GM12873 (cell line): ENCODE measurements at regions not wholly inside any gene's neighbourhood (a gene's known extent, or its start where the extent isn't known, plus 50 kb on each side); places are given as distances from the start of the nearest gene placed in this dataset.

ENCODE experiments used
- TF ChIP-seq, protein P1 (sequence below): IDR thresholded peaks from 2 replicates; pipeline ENCODE4 v1.5.1; 2012; ENCODE audit warnings: low read depth, mild to moderate bottlenecking, moderate library complexity, low read length, control low read depth; ENCODE audit not compliant: insufficient read depth; ENCODE audit errors: missing control alignments

DNA sequence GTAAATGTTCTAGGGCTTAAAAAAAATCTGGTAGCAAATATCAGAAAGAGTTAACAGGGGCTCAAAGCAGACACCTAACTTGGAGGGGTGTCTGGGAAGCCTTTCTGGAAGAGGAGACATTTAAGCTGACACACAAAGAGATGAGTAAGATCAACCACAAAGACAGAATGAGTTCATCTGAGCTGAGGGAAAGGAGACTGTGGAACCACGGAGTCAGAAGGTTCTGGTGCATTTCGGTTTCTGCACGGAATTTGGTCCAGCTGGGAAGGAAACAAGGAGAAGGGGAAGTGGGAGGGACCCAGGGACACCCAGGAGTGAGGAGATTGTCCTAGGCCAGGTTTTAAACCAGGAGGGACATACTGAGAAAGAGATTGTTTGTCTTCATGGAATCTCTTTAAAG lies 161.1 kb downstream of the PHETA1 start:
- TF ChIP-seq, protein P1, sequence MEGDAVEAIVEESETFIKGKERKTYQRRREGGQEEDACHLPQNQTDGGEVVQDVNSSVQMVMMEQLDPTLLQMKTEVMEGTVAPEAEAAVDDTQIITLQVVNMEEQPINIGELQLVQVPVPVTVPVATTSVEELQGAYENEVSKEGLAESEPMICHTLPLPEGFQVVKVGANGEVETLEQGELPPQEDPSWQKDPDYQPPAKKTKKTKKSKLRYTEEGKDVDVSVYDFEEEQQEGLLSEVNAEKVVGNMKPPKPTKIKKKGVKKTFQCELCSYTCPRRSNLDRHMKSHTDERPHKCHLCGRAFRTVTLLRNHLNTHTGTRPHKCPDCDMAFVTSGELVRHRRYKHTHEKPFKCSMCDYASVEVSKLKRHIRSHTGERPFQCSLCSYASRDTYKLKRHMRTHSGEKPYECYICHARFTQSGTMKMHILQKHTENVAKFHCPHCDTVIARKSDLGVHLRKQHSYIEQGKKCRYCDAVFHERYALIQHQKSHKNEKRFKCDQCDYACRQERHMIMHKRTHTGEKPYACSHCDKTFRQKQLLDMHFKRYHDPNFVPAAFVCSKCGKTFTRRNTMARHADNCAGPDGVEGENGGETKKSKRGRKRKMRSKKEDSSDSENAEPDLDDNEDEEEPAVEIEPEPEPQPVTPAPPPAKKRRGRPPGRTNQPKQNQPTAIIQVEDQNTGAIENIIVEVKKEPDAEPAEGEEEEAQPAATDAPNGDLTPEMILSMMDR = no peak

DNA sequence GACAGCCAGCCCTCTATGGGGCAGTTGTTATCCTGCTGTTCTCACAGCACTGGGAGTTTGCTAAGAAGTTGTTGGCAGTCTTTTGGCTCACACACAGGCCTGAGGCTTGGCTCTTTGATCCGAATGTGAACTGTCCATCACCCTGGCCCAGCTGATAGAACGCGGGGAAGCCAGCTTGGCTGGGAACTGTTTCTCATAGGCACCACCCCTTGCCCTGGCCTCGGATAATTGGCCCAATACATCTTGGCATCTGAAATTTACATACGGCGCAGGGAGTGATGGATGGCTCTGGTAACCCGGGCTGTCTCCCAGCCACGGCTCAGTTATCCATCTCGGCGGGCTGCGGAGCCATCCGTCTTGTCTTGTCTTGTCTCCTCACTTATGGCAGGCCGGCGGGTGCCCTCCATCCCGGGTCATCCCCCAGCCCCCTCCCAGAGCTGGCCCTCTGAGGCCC lies 164.1 kb downstream of the PHETA1 start:
- TF ChIP-seq, protein P1 = no peak

DNA sequence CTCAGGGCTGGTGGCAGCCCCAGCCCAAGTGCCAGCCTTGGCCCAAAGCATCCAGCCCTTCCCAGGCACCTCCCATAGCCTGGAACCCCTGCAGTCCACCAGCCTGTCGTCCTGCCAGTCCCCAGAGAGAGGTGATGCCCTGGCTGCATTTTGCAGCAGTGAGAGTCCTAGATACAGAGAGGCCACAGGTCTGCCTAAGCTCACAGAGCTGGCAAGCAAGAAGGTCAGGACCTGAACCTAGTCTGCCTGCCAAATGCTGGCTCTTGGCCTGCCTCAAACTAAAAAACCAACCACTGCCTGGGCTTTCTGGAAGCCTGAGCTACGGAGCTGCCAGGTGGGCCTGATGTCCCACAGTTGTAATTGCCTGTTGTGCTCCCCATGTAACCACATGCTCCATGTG lies 164.9 kb downstream of the PHETA1 start:
- TF ChIP-seq, protein P1 = no peak

DNA sequence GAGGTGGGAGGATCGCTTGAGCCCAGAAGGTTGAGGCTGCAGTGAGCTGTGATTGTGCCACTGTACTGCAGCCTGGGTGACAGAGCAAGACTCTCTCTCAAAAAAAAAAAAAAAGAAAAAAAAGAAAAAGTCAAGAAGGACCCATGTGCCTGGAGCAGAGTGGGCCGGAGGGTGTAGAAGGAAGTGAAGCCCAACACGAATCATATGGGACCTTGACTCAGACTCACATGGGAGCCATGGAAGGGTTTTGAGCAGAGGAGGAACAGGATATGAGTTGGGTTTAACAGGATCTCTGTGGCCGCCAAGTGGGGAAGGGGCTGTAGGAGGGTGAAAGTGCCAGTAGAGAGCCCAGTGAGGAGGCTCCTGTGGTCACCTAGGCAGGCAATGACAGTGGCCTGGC lies 165.4 kb downstream of the PHETA1 start:
- TF ChIP-seq, protein P1 = no peak

DNA sequence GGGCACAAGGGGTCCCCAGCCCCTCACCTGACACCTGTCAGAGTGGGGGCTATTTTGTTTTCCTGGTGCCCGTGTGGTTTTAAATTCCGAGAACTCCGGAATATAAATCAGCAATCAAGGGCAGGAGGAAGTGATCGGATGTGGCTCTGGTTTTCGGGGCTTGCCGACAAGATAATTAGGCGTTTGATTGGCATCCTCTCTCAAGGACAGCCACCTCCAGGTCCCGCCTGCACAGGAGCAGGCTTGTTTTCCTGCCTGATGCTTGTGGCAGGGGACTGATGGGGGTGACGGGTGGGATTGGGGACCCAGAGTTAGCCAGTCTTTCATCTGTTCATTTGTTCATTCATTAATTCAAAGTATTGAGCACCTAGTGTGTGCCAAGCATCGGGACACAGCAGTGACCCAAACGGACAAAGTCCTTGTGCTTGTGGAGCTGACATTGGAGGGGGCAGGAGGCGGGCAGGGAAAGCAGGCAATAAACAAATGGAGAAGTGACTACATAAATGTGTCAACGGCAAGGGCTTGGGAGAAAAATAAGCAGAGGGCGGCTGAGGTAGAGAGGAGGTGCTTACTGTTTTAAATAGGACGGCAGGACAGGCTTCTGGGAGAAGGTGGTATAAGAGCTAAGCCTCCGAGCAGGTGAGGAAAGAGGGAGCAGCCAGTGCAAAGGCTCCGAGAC lies 166.5 kb downstream of the PHETA1 start:
- TF ChIP-seq, protein P1 = no peak

DNA sequence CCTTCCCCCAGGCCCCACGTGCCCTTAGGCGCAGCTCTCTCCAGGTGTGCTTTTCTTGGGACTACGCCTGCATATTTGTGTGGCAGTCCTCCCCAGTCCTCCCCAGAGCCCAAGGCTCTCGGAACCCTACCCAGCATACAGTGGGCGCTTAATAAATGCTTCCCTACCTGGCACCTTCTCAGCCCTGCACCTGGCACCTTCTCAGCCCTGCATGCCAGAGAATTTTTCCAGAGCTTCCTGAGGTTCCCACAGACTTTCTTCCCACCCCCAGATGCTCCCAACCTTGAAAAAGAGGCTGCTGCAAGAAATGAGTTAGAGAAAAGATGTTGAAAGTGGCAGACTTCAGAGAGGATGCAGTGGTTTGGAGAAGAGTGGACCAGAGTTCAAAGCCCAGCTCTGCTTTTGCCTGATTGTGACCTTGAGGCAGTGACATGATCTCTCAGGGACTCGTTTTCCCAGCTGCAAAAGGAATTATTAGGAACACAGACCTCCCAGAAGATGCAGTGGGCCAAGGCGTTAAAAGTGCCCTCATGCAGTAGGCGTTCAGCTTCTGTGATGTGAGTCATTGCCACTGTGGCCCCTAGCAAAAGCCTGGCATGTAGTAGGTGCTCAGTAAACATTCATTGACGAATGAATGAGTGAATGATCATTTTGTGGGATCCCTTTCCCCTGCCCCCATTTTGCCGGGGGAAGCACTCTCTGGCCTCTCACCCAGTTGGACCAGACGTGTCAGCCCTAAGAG lies 167.2 kb downstream of the PHETA1 start:
- TF ChIP-seq, protein P1 = no peak

DNA sequence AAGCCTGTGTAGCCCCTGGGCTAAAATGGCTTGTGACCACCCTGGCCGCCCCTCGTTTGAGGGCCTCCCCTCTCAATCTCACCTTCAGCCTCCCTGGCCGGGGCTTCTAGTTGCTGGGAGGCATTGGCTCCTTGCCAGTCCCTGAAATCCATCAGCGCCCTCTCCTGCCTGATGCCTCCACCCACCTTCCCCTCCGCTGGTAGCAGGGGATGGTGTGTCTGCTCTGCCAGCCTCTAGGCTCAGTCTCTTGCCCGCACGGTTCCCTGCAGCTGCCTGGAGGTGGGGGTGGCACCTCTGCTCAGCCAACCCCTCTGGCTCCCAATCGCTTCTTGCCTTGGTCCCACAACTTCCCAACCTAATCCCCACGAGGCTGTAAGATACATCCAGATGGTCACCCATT lies 167.9 kb downstream of the PHETA1 start:
- TF ChIP-seq, protein P1 = no peak
